Stimulated activated CD8-positive, alpha-beta memory T cell treated with anti-CD3 and anti-CD28 coated beads, Interleukin-15, amount 100 ng/mL, for 4 hours (primary cell): ENCODE measurements at regions not wholly inside any gene's neighbourhood (a gene's known extent, or its start where the extent isn't known, plus 50 kb on each side); places are given as distances from the start of the nearest gene placed in this dataset.

ENCODE experiments used
- DNase-seq, 2 donors: peaks; one replicate each; pipeline ENCODE4 v3.0.0-alpha.2; 2020; ENCODE audit warnings: low read depth in 2 of 2

DNA sequence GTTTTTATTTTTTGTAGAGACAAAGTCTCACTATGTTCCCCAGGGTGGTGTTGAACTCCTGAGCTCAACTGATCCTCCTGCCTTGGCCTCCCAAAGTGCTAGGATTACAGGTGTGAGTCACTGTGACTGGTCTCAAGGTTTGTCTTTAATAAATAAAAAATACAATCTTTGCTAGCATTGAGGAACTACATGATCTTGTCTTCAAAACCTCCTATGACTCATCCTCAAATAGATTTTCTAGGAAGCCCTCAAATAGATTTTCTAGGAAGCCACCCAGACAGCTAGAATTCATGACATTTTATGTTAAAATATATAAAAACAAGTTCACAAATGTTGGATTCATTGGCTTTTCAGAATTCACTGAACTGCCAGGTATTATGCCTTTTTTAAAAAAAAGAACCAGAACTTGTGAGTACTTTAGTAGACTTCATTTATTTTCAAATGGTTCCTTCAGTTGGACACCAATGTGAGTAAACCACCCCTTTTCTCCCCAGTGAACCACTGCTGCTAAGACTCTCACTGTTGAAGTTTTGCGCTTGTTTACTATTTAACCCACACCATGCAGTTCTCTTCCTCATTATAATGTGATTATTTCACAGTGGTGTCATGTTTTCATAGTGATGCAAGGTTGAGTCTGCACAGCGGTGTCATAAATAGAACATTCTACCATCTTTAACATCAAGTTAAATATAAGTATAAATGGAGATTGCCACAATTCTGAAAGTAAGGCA is 303.9 kb downstream of the CASP12 start:
- DNase-seq, result no peak

GRCh38 chr11:104588970-104589369 is 309.3 kb downstream of the CASP12 start:
- no peak for DNase-seq

DNA sequence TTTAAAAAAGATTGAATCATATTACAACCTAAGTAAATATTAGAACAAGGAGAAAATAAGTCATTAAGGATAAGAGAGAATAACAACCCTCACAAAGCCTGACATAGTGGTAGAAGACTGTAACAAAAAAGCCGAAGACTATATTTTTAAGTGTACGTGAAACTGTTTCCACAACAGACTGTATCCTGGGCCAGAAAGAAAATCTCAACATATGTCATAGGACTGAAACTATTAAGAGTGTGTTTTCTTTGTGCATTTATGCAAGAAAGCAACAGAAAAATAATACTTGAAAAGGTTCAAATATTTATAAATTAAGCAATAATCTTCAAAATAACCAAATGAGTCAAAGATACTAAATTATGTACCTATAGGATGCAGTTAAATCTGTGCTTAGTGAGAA is 309.8 kb downstream of the CASP12 start:
- no peak for DNase-seq

GRCh38 chr11:104584823-104585222 is 313.4 kb downstream of the CASP12 start:
- DNase-seq, result no peak

DNA sequence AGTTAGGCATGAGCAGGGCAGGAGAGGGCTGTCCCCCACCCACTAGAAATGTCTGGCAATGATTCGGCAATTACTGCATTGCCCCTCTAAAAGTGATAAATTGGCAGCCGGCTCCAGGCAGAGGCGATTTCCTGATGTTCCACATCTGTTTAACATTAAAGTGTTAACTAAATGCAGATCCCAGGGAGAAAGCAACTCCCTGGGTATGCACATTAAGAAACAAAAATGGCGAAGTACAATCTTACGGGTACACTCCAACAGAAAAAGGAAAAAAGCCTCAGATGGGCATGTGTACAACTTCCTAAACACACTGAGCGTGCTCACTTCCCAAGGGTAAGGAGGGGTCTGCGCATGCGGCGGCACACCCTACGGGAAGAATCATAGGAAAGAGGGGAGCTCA is 314.4 kb downstream of the CASP12 start:
- no peak for DNase-seq

GRCh38 chr11:104582431-104582830 is 315.8 kb downstream of the CASP12 start:
- no peak for DNase-seq

GRCh38 chr11:104581246-104581980 is 316.8 kb downstream of the CASP12 start:
- DNase-seq, result no peak

GRCh38 chr11:104573441-104573990 is 324.7 kb downstream of the CASP12 start:
- DNase-seq, result no peak

DNA sequence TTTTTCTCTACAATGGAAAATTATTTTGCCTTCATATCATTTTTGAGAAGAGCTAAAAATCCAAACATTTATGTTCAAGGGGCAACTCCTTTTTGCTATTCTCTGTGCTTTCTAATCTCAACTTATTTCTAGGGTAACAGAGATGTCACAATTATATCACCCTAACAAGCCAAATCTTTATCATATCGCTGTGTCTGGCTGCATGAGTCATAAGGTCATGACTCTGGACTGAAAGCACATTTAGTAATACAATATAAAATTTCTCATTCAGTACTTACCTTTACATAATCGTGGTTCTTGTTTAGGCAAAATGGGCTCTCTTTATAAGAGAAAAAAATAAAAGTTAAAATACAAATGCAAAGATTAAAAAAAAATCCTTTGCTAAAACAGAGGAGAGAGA is 326.0 kb downstream of the CASP12 start:
- no peak for DNase-seq

- no peak for DNase-seq
Measured at GRCh38 chr11:104570078-104570701, 328.1 kb downstream of the CASP12 start.

GRCh38 chr11:104565583-104565961 is 332.7 kb downstream of the CASP12 start:
- DNase-seq, result no peak

GRCh38 chr11:104564921-104565582 is 333.2 kb downstream of the CASP12 start:
- DNase-seq, result no peak

- no peak for DNase-seq
Measured at GRCh38 chr11:104556606-104557301, 341.5 kb downstream of the CASP12 start.

GRCh38 chr11:104549019-104549418 is 349.2 kb downstream of the CASP12 start:
- DNase-seq, result no peak

DNA sequence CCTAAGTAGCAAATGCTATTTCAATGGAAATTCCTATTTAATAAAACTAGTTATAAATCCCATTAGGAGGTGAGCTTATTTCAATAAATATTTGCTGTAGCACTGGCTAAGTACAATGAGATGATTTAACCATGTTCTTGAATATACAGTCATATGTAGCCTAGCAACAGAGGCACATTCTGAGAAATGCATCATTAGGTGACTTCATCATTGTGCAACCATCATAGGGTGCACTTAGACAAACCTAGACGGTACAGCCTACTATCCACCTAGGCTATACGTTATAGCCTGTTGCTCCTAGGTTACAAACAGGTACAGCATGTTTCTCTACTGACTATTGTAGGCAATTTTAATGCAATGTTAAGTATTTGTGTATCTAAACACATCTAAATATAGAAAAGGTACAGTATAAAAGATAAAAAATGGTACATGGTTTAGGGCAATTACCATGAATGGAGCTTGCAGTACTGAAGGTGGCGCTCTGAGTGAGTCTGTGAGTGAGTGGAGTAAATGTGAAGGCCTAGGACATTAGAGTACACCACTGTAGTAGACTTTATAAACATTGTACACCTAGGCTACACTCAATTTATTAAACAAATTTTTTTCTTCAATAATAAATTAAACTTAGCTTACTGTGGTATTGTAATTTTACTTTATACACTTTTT is 350.1 kb downstream of the CASP12 start:
- no peak for DNase-seq

DNA sequence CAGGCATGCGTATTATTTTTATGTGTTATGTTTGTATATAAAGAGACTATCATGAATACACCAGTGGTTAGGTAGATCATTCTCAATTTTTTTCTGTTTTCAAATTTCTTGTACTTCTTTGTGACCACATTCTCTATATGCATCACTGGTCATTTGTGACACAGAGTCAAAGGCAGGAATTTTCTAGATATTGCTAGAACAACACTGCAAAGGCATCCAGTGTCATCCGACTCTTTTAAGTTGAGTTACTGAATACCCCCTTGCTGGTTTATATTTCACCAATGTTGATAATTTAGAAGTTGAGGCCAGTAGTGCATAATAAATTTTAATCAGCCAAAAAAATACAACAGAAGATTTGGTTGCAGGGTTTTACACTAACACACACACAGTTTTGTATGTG is 351.8 kb downstream of the CASP12 start:
- DNase-seq, result no peak

- no peak for DNase-seq
Measured at GRCh38 chr11:104541701-104542100, 356.6 kb downstream of the CASP12 start.

DNA sequence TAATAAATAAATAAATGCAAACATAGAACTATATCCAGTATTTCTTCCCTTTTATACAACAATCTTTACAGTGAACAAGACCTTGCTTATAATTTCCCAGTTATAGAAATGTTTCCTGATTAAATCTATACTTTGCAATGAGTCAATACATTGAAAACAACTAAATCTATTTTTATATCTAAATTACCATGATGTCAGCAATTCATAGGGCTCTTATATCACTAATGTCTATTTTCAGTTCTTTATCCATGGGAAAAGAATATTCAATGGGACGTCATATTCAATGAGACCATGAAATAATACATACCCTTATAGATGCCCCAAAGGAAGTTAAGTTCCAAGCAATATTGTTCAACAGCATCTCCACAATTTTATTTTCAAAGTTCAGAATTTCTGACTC is 359.9 kb downstream of the CASP12 start:
- DNase-seq, result no peak

DNA sequence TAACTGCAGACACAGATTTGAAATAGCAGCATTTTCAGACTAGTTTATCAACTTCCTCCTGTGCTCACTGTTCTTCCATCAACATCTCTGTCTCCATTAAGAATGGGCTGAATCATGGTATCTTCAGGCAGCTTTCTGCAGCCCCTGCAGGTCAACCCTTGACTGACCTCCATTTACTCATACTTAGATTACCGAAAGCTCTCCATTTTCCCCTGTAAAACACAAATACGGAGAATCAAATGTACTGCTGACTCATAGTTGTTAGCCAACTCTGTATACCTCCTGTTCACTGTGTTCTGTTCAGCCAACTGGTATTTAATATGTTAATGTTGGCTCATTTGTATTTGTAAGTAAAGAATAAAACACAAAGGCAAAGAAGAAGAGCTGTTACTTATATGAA is 364.0 kb downstream of the CASP12 start:
- DNase-seq, result no peak

GRCh38 chr11:104531894-104532293 is 366.4 kb downstream of the CASP12 start:
- DNase-seq, result no peak

DNA sequence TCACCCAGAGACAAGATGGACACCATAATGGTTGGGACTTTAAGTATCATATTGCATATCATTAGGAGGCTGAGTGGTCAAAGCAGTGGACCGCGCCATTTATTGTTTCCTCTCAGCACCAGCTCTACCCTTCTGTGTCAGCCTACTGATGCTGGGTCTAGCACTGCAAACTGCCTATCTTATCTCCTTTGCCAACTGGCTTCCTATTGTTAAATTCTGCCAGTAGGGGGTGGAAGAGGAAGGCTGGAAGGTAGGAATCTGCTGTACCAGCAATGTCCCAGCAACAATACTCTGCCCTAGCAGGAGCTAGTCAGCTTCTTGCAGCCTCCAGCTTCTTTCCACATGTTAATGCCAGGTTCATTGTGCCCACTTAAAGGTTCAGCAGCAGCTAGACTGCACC is 367.1 kb upstream of the PDGFD start:
- no peak for DNase-seq
